ENCODE measurements at regions not wholly inside any gene's neighbourhood (a gene's known extent, or its start where the extent isn't known, plus 50 kb on each side); places are given as distances from the start of the nearest gene placed in this dataset.

GRCh38 chr6:149220882-149221773 lies 96.4 kb upstream of the TAB2 start:
- TF ChIP-seq CTCF (IDR thresholded peaks at IDR 0.05; ENCODE audit: insufficient read depth, low read depth, low read length): no peak
- no peak for TF ChIP-seq EZH2 (IDR thresholded peaks at IDR 0.05; ENCODE audit: insufficient read depth, low read length)

All from astrocyte (in vitro differentiated cells and primary cell).